ENCODE measurements at regions not wholly inside any gene's neighbourhood (a gene's known extent, or its start where the extent isn't known, plus 50 kb on each side); places are given as distances from the start of the nearest gene placed in this dataset.

GRCh38 chr6:84329077-84329476 is 101.6 kb upstream of the CEP162 start:
- intact Hi-C loops (cut with micrococcal nuclease): no loop called here
- no peaks in the 10 kb centered on the region for H3K36me3 Mint-ChIP-seq
- 57% methylated on average over 2 of the region's 3 CpGs for WGBS (ENCODE audit: insufficient coverage)

GRCh38 chr6:84317463-84317862 is 90.0 kb upstream of the CEP162 start:
- WGBS (ENCODE audit: insufficient coverage): no CpG with 5 or more reads among the region's 2 CpGs
- DNase-seq: no peak

More at GRCh38 chr6:84329077-84329476, 101.6 kb upstream of the CEP162 start:
- H2AFZ ChIP-seq (ENCODE audit: insufficient read depth, low read depth, low read length, poor library complexity, severe bottlenecking): no peak overlapping the region
- H3K4me3 Mint-ChIP-seq: no peak overlapping the region
- H3K9ac ChIP-seq (ENCODE audit: insufficient read depth, low read length, poor library complexity, severe bottlenecking): no peak overlapping the region
- no peaks in the 10 kb centered on the region for H3K9me3 ChIP-seq (replicated peaks in 1 of 2; ENCODE audit: control insufficient read depth in 1 of 2, insufficient read depth in 1 of 2, low read length in 2 of 2)
- H4K20me1 ChIP-seq (ENCODE audit: insufficient read depth, low read length): no peaks in the 10 kb centered on the region
- no peaks in the 10 kb centered on the region for H3K4me1 ChIP-seq (ENCODE audit: control insufficient read depth in 1 of 2, insufficient read depth in 2 of 2, low read length in 2 of 2)
- H3K4me2 ChIP-seq (replicated peaks; ENCODE audit: extremely low read depth, low read length, poor library complexity, severe bottlenecking): no peak overlapping the region
- peaks cover 0 to 1% (median 0%) of the 10 kb centered on the region in 3 donors for H3K27me3 Mint-ChIP-seq (ENCODE audit: low read depth in 3 of 3)
- H3K9me3 Mint-ChIP-seq: peaks cover 0 to 2% (median 0%) of the 10 kb centered on the region in 7 donors
- H3K27ac Mint-ChIP-seq: no peak overlapping the region
- H3K27me3 ChIP-seq (ENCODE audit: control insufficient read depth in 2 of 2, insufficient read depth in 2 of 2, low read length in 2 of 2): no peaks in the 10 kb centered on the region
- H3K36me3 ChIP-seq (replicated peaks in 1 of 2; ENCODE audit: control insufficient read depth in 1 of 2, insufficient read depth in 2 of 2, low read length in 2 of 2): no peaks in the 10 kb centered on the region
- no peaks in the 10 kb centered on the region for H3K79me2 ChIP-seq (ENCODE audit: insufficient read depth, low read length)
- H3K27ac ChIP-seq (ENCODE audit: low read depth in 1 of 2, low read length in 2 of 2): no peak overlapping the region
- no peak for TF ChIP-seq CTCF (IDR thresholded peaks at IDR 0.05)
- DNase-seq: no peak
- no peaks in the 10 kb centered on the region for H3K4me1 Mint-ChIP-seq
- H3K4me3 ChIP-seq (replicated peaks in 1 of 3; ENCODE audit: low read depth in 2 of 3, low read length in 3 of 3): no peak overlapping the region

More at GRCh38 chr6:84317463-84317862, 90.0 kb upstream of the CEP162 start:
- Mint-ChIP-seq H3K27ac (no peak overlapping the region), H3K27me3 (ENCODE audit: low read depth in 3 of 3) (no peaks in the 10 kb centered on the region), H3K9me3 (peaks cover 0 to 9% (median 3%) of the 10 kb centered on the region in 7 donors), H3K36me3 (no peaks in the 10 kb centered on the region), H3K4me3 (no peak overlapping the region), H3K4me1 (no peaks in the 10 kb centered on the region)
- Histone ChIP-seq H3K4me1 (ENCODE audit: control insufficient read depth in 1 of 2, insufficient read depth in 2 of 2, low read length in 2 of 2) (no peaks in the 10 kb centered on the region), H3K4me3 (replicated peaks in 1 of 3; ENCODE audit: low read depth in 2 of 3, low read length in 3 of 3) (no peak overlapping the region), H3K36me3 (replicated peaks in 1 of 2; ENCODE audit: control insufficient read depth in 1 of 2, insufficient read depth in 2 of 2, low read length in 2 of 2) (no peaks in the 10 kb centered on the region), H2AFZ (ENCODE audit: insufficient read depth, low read depth, low read length, poor library complexity, severe bottlenecking) (no peak overlapping the region), H3K9me3 (replicated peaks in 1 of 2; ENCODE audit: control insufficient read depth in 1 of 2, insufficient read depth in 1 of 2, low read length in 2 of 2) (no peaks in the 10 kb centered on the region), H3K79me2 (ENCODE audit: insufficient read depth, low read length) (no peaks in the 10 kb centered on the region), H3K27me3 (ENCODE audit: control insufficient read depth in 2 of 2, insufficient read depth in 2 of 2, low read length in 2 of 2) (no peaks in the 10 kb centered on the region), H4K20me1 (ENCODE audit: insufficient read depth, low read length) (no peaks in the 10 kb centered on the region), H3K4me2 (replicated peaks; ENCODE audit: extremely low read depth, low read length, poor library complexity, severe bottlenecking) (no peak overlapping the region), H3K9ac (ENCODE audit: insufficient read depth, low read length, poor library complexity, severe bottlenecking) (no peak overlapping the region), H3K27ac (ENCODE audit: low read depth in 1 of 2, low read length in 2 of 2) (no peak overlapping the region)
- intact Hi-C loops (cut with micrococcal nuclease): no loop called here
- no peak for TF ChIP-seq CTCF (IDR thresholded peaks at IDR 0.05)
